Esophagus muscularis mucosa (tissue), 4 donors: ENCODE measurements at regions not wholly inside any gene's neighbourhood (a gene's known extent, or its start where the extent isn't known, plus 50 kb on each side); places are given as distances from the start of the nearest gene placed in this dataset.

Source experiments
- DNase-seq: peaks from one replicate; pipeline ENCODE4 v3.0.0-alpha.2; 2017; ENCODE audit errors: extremely low spot score
- H3K27ac ChIP-seq, 4 donors: fragments of 200-600 bp; sonication (generic); replicated peaks in 1 of 4; 1 replicate in 3 of 4; 2 replicates in 1 of 4; pipeline ENCODE4 v1.5.1; 2016 to 2019; ENCODE audit warnings: mild to moderate bottlenecking in 1 of 4
- H3K27me3 ChIP-seq, 4 donors: fragments of 200-600 bp; sonication (generic); one replicate each; pipeline versions ENCODE4 v1.5.1 to v1.6.0; 2016 to 2019
- H3K36me3 ChIP-seq, 4 donors: fragments of 200-600 bp; sonication (generic); one replicate each; pipeline ENCODE4 v1.5.1; 2016 to 2019
- H3K4me1 ChIP-seq, 4 donors: fragments of 200-600 bp; sonication (generic); one replicate each; pipeline ENCODE4 v1.5.1; 2016 to 2019
- H3K4me3 ChIP-seq, 4 donors: fragments of 200-600 bp; sonication (generic); 1 replicate in 2 of 4; 2 replicates in 2 of 4; pipeline ENCODE4 v1.5.1; 2016 to 2019; ENCODE audit warnings: mild to moderate bottlenecking in 4 of 4, moderate library complexity in 1 of 4
- H3K9me3 ChIP-seq, 4 donors: fragments of 200-600 bp; sonication (generic); 1 replicate in 3 of 4; 2 replicates in 1 of 4; pipeline ENCODE4 v1.5.1; 2016 to 2019
- CTCF ChIP-seq, 3 experiments: fragments of 200-600 bp in 2 of 3; fragments of 450-650 bp in 1 of 3; sonication (generic) in 2 of 3; IDR thresholded peaks; one replicate each; pipeline ENCODE4 v1.5.1; 2017 to 2019; ENCODE audit warnings: antibody characterized with exemption in 3 of 3, mild to moderate bottlenecking in 2 of 3, moderate library complexity in 1 of 3
- EP300 ChIP-seq: sonication (generic); formaldehyde crosslinking; IDR thresholded peaks from one replicate; pipeline ENCODE4 v1.6.1; 2017; ENCODE audit warnings: antibody characterized with exemption
- POLR2A ChIP-seq: fragments of 450-650 bp; IDR thresholded peaks from one replicate; pipeline ENCODE4 v1.6.1; 2017; ENCODE audit warnings: antibody characterized with exemption, moderate library complexity, mild to moderate bottlenecking, low read depth
- POLR2AphosphoS5 ChIP-seq, 2 donors: sonication (generic); formaldehyde crosslinking; IDR thresholded peaks; one replicate each; pipeline ENCODE4 v1.6.1; 2017; ENCODE audit warnings: antibody characterized with exemption in 2 of 2
- WGBS: methylation state at CpG from one replicate; pipeline ENCODE4 v1.1.5; 2018; 5-methylcytosine and 5-hydroxymethylcytosine counted together
- intact Hi-C: fragments of 100-400 bp; cut with DNase I; formaldehyde crosslinking; loops from one replicate; pipeline ENCODE4 v1.15.1; 2023

GRCh38 chr10:3333426-3333825 is 160.8 kb upstream of the PITRM1 start:
- H3K36me3 ChIP-seq, result no peaks in the 10 kb centered on the region
- H3K27me3 ChIP-seq, result no peaks in the 10 kb centered on the region
- intact Hi-C loops, result no loop called here
- H3K9me3 ChIP-seq, result no peaks in the 10 kb centered on the region
- DNase-seq, result no peak
- 93% methylated on average over 10 of the region's 10 CpGs for WGBS
- TF ChIP-seq EP300 (no peak), POLR2AphosphoS5 (IDR thresholded peaks at IDR 0.05) (no peak), POLR2A (no peak), CTCF (IDR thresholded peaks at IDR 0.05) (no peak)
- H3K4me3 ChIP-seq, result no peak overlapping the region
- H3K27ac ChIP-seq, result no peak overlapping the region
- no peaks in the 10 kb centered on the region for H3K4me1 ChIP-seq

- no peaks in the 10 kb centered on the region for H3K9me3 ChIP-seq
- intact Hi-C loops, result no loop called here
- no peak overlapping the region for H3K4me3 ChIP-seq
- no peaks in the 10 kb centered on the region for H3K4me1 ChIP-seq
- H3K27ac ChIP-seq, result no peak overlapping the region
- H3K36me3 ChIP-seq, result no peaks in the 10 kb centered on the region
- no peak for TF ChIP-seq EP300
- TF ChIP-seq POLR2AphosphoS5 (IDR thresholded peaks at IDR 0.05), result no peak
- no peak for TF ChIP-seq CTCF (IDR thresholded peaks at IDR 0.05)
- TF ChIP-seq POLR2A, result no peak
- H3K27me3 ChIP-seq, result no peaks in the 10 kb centered on the region
- WGBS, result 93% methylated on average over 23 of the region's 23 CpGs
- no peak for DNase-seq
Measured at GRCh38 chr10:3331690-3332230, 159.2 kb upstream of the PITRM1 start.

- Histone ChIP-seq H3K9me3 (no peaks in the 10 kb centered on the region), H3K27me3 (no peaks in the 10 kb centered on the region), H3K4me3 (no peak overlapping the region), H3K4me1 (no peaks in the 10 kb centered on the region), H3K36me3 (no peaks in the 10 kb centered on the region), H3K27ac (no peak overlapping the region)
- DNase-seq, result no peak
- WGBS, result 92% methylated on average over 17 of the region's 17 CpGs
- TF ChIP-seq POLR2AphosphoS5 (IDR thresholded peaks at IDR 0.05) (no peak), POLR2A (no peak), EP300 (no peak), CTCF (IDR thresholded peaks at IDR 0.05) (no peak)
- intact Hi-C loops, result no loop called here
Measured at GRCh38 chr10:3331187-3331586, 158.6 kb upstream of the PITRM1 start.

GRCh38 chr10:3330663-3331062 is 158.1 kb upstream of the PITRM1 start:
- Histone ChIP-seq H3K27ac (no peak overlapping the region), H3K27me3 (no peaks in the 10 kb centered on the region), H3K36me3 (no peaks in the 10 kb centered on the region), H3K9me3 (no peaks in the 10 kb centered on the region), H3K4me1 (no peaks in the 10 kb centered on the region), H3K4me3 (no peak overlapping the region)
- no peak for DNase-seq
- intact Hi-C loops, result no loop called here
- 68% methylated on average over 8 of the region's 8 CpGs for WGBS
- TF ChIP-seq EP300 (no peak), POLR2A (no peak), CTCF (IDR thresholded peaks at IDR 0.05) (no peak), POLR2AphosphoS5 (IDR thresholded peaks at IDR 0.05) (no peak)
